ENCODE measurements at regions not wholly inside any gene's neighbourhood (a gene's known extent, or its start where the extent isn't known, plus 50 kb on each side); places are given as distances from the start of the nearest gene placed in this dataset.

- H3K36me3 Mint-ChIP-seq (ENCODE audit: insufficient read depth) = no peaks in the 10 kb centered on the region
- H3K9me3 Mint-ChIP-seq (ENCODE audit: low read depth) = peaks cover 7% of the 10 kb centered on the region
- no peak for TF ChIP-seq CTCF (IDR thresholded peaks at IDR 0.05; ENCODE audit: unreplicated experiment)
- no peak overlapping the region for H3K4me3 Mint-ChIP-seq (ENCODE audit: low read depth)
- DNase-seq (ENCODE audit: low spot score, unreplicated experiment) = no peak
- H3K27ac Mint-ChIP-seq = no peak overlapping the region
- no peaks in the 10 kb centered on the region for H3K4me1 Mint-ChIP-seq (ENCODE audit: low read depth)
- H3K27me3 Mint-ChIP-seq = no peaks in the 10 kb centered on the region
These were observed 71.0 kb upstream of the UNC5C start for GRCh38 chr4:95619525-95620443.

GRCh38 chr4:95614684-95615205 is 66.0 kb upstream of the UNC5C start:
- Mint-ChIP-seq H3K4me3 (ENCODE audit: low read depth) (no peak overlapping the region), H3K4me1 (ENCODE audit: low read depth) (no peaks in the 10 kb centered on the region), H3K27ac (no peak overlapping the region), H3K9me3 (ENCODE audit: low read depth) (peaks cover 7% of the 10 kb centered on the region), H3K27me3 (no peaks in the 10 kb centered on the region), H3K36me3 (ENCODE audit: insufficient read depth) (no peaks in the 10 kb centered on the region)
- no peak for TF ChIP-seq CTCF (IDR thresholded peaks at IDR 0.05; ENCODE audit: unreplicated experiment)
- no peak for DNase-seq (ENCODE audit: low spot score, unreplicated experiment)

GRCh38 chr4:95610061-95610569 is 61.3 kb upstream of the UNC5C start:
- DNase-seq (ENCODE audit: low spot score, unreplicated experiment) = no peak
- no peak overlapping the region for H3K27ac Mint-ChIP-seq
- no peak for TF ChIP-seq CTCF (IDR thresholded peaks at IDR 0.05; ENCODE audit: unreplicated experiment)
- H3K36me3 Mint-ChIP-seq (ENCODE audit: insufficient read depth) = no peaks in the 10 kb centered on the region
- H3K4me1 Mint-ChIP-seq (ENCODE audit: low read depth) = no peaks in the 10 kb centered on the region
- peaks cover 7% of the 10 kb centered on the region for H3K9me3 Mint-ChIP-seq (ENCODE audit: low read depth)
- H3K27me3 Mint-ChIP-seq = no peaks in the 10 kb centered on the region
- no peak overlapping the region for H3K4me3 Mint-ChIP-seq (ENCODE audit: low read depth)

GRCh38 chr4:95606739-95607138 is 58.0 kb upstream of the UNC5C start:
- H3K27ac Mint-ChIP-seq = no peak overlapping the region
- no peaks in the 10 kb centered on the region for H3K36me3 Mint-ChIP-seq (ENCODE audit: insufficient read depth)
- peaks cover 4% of the 10 kb centered on the region for H3K27me3 Mint-ChIP-seq
- no peak for DNase-seq (ENCODE audit: low spot score, unreplicated experiment)
- no peaks in the 10 kb centered on the region for H3K4me1 Mint-ChIP-seq (ENCODE audit: low read depth)
- no peak for TF ChIP-seq CTCF (IDR thresholded peaks at IDR 0.05; ENCODE audit: unreplicated experiment)
- no peak overlapping the region for H3K4me3 Mint-ChIP-seq (ENCODE audit: low read depth)
- H3K9me3 Mint-ChIP-seq (ENCODE audit: low read depth) = peaks cover 7% of the 10 kb centered on the region

- H3K4me1 Mint-ChIP-seq (ENCODE audit: low read depth) = no peaks in the 10 kb centered on the region
- peaks cover 4% of the 10 kb centered on the region for H3K27me3 Mint-ChIP-seq
- H3K27ac Mint-ChIP-seq = no peak overlapping the region
- TF ChIP-seq CTCF (IDR thresholded peaks at IDR 0.05; ENCODE audit: unreplicated experiment) = no peak
- H3K4me3 Mint-ChIP-seq (ENCODE audit: low read depth) = no peak overlapping the region
- DNase-seq (ENCODE audit: low spot score, unreplicated experiment) = no peak
- H3K9me3 Mint-ChIP-seq (ENCODE audit: low read depth) = peaks cover 7% of the 10 kb centered on the region
- H3K36me3 Mint-ChIP-seq (ENCODE audit: insufficient read depth) = no peaks in the 10 kb centered on the region
These were observed 54.6 kb upstream of the UNC5C start for GRCh38 chr4:95603393-95603792.

Data from progenitor cell of endocrine pancreas (in vitro differentiated cells).